ENCODE measurements at regions not wholly inside any gene's neighbourhood (a gene's known extent, or its start where the extent isn't known, plus 50 kb on each side); places are given as distances from the start of the nearest gene placed in this dataset.
"Not testable (repeated sequence)": the region's sequence is repeated elsewhere in the genome, so short reads cannot be mapped to it uniquely, and the experiment has no call there.

DNA sequence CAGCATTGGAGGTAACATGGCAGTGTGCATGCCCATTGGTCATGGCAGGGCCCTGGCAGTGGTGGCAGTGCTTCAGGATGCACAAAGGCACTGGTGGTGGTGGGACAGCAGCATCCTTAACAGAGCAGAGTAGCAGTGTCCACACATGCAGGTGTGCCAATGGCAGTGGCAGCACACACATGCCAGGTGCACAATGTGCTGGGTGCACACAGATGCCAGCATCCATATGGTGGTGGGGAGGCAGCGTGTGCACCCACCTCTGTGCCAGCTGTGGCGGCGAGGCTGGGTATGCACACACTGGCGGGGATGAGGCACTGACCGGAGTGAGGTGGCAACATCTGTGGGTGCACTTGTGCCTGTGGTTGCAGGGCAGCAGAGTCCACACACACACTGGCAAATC is 150.6 kb downstream of the SI start:
- DNase-seq, result no peak

GRCh38 chr3:164918905-164919304 is 159.4 kb downstream of the SI start:
- no peak for DNase-seq

GRCh38 chr3:164912916-164913315 is 165.4 kb downstream of the SI start:
- DNase-seq, result no peak

DNA sequence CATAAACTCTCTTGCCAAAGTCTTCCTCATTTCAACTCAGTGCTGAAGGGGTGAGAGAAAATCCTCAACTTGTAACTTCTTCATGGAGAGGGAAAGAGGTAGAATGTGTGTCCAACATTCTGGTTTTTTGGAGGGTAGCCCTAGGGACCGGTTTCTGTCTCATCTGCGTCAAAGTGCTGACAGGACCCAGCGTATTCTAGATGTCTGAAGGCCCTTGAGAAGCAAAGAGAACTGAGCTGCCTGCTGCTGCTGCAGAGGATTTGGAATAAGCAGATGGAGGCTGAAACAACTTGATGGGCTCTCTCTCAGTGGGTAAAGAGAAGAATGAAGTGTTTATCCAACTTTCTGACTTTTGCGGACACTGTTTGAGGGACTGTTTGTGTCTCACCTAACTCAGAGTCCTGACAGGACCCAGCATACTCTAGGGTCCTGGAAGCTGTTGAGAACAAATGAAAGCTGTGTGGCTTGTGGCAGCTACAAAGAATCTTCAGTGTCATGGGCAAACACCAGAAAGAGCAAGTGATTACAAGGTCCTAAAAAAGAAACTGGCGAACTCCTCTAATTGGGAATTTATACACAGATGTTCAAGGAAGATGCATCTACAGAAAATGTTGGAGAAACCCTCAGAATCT is 174.4 kb downstream of the SI start:
- DNase-seq, result no peak

GRCh38 chr3:164897342-164897741 is 181.0 kb downstream of the SI start:
- DNase-seq, result no peak

DNA sequence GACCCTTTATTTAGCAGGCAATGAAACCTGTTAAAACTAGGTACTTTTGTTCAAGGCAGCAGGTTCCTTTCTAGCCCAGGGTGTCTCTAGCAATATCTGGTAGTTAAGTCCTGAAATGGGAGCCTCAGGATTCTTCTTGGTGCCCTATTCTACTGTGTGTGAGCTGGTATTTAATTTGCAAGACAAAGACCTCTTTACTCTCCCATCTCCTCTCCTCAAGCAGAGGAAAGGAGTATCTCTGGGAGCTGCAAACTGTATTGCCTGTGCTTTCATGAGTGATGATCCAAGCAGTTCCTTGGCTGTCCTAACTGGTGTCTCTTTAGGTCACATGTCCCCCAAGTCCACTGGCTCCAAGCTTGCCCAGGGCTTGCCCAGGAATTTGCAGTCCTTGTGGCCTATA is 188.2 kb downstream of the SI start:
- DNase-seq, result no peak

- DNase-seq, result no peak
Measured at GRCh38 chr3:164883171-164883570, 195.1 kb downstream of the SI start.

DNA sequence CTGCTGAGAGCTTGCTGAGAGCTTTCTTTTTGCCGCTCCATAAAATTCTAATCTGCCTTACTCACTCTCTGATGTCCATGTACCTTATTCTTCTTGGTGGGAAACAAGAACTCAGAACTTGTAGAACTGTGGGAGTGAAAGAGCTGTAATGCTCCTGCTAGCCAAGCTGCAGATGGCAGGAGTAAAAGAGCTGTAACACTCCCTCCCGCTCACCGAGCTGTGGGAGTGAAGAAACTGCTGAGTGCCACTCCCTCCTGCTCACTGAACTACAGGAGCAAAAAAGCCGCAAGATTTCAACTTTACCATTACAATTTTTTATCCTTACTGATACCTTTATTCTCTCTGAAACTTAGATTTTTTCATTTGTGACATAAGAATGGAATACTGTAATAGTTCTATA is 199.1 kb downstream of the SI start:
- DNase-seq, result no peak

DNA sequence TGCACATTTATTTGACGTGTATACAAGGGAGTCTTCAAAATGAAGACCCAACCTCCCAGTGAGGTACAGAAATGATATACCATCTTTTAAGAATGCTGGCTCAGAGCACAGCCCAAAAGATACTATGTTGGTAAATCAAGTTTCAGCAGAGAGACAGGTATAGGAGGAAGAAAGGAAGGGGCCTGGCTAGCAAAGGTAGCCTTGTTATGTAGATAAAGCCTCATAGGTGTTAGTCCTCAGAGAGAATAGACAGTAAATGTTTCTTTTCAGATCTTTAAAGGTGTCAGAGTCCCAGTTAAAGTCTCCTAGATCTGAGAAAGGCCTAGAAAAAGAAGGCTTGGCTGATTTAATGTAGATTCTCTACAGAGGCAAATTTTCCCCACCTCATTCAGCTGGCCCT is 213.8 kb downstream of the SI start:
- DNase-seq, result no peak

- no peak for DNase-seq
Measured at GRCh38 chr3:164852866-164853265, 225.4 kb downstream of the SI start.

- DNase-seq, result no peak
Measured at GRCh38 chr3:164851905-164852304, 226.4 kb downstream of the SI start.

GRCh38 chr3:164851204-164851603 is 227.1 kb downstream of the SI start:
- no peak for DNase-seq

DNA sequence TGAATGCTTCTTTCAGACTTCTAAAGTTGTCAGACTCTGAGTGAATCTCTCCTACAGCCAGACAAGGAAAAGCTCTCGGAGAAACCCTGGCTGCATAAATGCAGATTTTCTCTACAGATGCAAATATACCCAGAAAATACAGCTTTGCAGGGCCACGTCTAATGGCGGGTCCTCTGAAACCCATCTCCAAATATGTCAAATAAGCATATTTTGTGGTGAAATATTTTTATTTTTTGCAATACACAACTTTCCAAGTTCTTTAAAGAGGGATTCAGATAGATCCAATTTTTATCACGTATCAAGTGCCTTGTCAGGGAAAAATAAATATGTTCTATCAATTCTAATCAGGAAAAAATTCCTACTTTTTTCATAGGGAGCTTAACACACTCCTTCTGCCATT is 229.4 kb downstream of the SI start:
- DNase-seq, result no peak

GRCh38 chr3:164845739-164846138 is 232.6 kb downstream of the SI start:
- DNase-seq, result no peak

GRCh38 chr3:164832216-164832615 is 246.1 kb downstream of the SI start:
- no peak for DNase-seq

- no peak for DNase-seq
Measured at GRCh38 chr3:164818318-164818717, 260.0 kb downstream of the SI start.

DNA sequence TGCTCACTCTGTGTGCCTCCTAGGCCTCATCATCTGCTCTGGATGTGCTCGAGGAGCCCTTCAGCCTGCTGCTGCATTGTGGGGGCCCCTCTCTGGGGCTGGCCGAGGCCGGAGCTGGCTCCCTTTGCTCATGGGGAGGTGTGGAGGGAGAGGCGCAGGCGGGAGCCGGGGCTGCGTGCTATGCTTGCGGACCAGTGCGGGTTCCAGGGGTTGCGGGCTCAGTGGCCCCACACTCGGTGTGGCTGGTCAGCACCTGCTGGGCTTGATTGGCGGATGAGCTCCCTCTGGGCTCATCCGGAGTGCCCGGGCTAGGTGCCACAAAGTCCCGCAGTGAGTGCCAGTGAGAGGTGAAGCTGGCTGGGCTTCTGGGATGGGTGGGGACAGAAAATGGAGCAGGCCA is 264.2 kb downstream of the SI start:
- DNase-seq, result no peak

DNA sequence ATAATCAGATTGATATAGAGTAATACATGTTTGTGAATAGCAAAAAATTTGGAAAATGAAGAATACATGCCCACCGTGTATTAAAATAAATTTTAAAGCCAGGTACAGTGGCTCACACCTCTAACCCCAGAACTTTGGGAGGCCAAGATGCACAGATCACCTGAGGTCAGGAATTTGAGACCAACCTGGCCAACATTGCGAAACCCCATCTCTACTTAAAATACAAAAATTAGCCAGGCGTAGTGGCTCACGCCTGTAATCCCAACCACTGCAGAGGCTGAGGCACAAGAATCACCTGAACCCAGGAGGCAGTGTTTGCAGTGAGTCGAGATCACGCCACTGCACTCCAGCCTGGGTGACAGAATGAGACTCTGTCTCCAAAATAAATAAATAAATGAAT is 266.3 kb downstream of the SI start:
- no peak for DNase-seq

DNA sequence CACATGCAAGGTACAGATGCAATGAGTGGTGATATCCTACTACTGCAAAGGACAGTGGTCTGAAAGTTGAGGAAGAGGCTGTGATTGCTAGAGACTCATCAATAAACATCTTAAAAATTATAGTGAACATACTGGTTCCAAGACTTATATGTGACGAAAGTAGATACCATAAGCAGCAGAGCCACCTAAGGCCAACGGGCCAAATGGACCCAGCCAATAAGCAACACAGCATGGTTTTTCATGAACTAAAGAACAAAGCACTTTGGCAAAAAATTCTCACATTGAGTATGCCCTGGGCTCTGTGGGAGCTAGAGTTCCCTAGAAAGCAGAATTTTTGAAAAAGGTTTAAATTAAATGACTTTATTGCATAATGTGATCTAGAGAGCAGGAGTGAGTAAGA is 272.1 kb downstream of the SI start:
- no peak for DNase-seq

- no peak for DNase-seq
Measured at GRCh38 chr3:164794099-164794498, 284.2 kb downstream of the SI start.

DNA sequence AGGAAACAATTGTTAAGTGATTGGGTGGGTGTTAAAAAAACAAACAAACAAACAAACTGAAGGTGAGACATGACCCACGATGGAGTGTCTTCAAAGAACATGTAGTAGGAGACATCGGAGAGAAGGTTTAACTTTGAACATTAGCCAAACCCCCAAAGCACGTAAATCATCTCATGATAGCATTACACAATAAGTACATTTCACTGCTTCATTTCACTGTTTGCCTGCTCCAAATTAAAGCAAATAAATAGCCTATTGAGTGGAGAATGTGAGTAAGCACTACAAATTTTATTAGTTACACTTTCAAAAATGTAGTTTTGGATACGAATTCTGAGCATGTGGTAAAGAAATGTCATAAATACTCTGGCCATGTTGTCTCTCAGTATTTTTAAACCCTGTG is 287.0 kb downstream of the SI start:
- no peak for DNase-seq

GRCh38 chr3:164784407-164784806 is 293.9 kb downstream of the SI start:
- DNase-seq, result not testable (repeated sequence)

GRCh38 chr3:164781755-164782154 is 296.5 kb downstream of the SI start:
- DNase-seq, result no peak

DNA sequence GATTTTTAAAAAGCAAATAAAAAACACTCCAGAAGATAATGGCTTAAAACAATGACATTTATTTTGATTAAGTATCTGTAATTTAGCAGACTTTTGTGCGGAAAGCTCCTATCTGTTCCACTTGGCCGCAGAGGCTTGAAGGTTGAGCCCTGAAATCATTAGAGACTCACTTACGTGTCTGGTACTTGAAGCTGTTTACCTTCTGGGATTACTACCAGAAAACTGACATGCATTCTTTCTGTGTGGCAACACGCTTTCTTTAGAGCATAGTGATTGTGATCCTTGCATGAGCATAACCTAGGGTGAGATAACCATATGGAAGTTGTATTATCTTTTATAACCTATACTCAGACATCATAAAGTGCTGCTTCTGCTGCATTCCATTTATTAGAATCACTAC is 298.5 kb downstream of the SI start:
- DNase-seq, result no peak

- DNase-seq, result no peak
Measured at GRCh38 chr3:164752812-164753211, 325.5 kb downstream of the SI start.

- DNase-seq, result no peak
Measured at GRCh38 chr3:164748626-164749025, 329.7 kb downstream of the SI start.
